WI38 (cell line): ENCODE measurements at regions not wholly inside any gene's neighbourhood (a gene's known extent, or its start where the extent isn't known, plus 50 kb on each side); places are given as distances from the start of the nearest gene placed in this dataset.

ENCODE experiments used
- H3K4me3 ChIP-seq: 2 replicates; pipeline ENCODE4 v1.5.1; 2011; ENCODE audit warnings: low read depth, mild to moderate bottlenecking, control low read depth, low read length
- CTCF ChIP-seq: IDR thresholded peaks from 2 replicates; pipeline ENCODE4 v1.5.1; 2012; ENCODE audit warnings: low read depth, mild to moderate bottlenecking, control low read depth, low read length

DNA sequence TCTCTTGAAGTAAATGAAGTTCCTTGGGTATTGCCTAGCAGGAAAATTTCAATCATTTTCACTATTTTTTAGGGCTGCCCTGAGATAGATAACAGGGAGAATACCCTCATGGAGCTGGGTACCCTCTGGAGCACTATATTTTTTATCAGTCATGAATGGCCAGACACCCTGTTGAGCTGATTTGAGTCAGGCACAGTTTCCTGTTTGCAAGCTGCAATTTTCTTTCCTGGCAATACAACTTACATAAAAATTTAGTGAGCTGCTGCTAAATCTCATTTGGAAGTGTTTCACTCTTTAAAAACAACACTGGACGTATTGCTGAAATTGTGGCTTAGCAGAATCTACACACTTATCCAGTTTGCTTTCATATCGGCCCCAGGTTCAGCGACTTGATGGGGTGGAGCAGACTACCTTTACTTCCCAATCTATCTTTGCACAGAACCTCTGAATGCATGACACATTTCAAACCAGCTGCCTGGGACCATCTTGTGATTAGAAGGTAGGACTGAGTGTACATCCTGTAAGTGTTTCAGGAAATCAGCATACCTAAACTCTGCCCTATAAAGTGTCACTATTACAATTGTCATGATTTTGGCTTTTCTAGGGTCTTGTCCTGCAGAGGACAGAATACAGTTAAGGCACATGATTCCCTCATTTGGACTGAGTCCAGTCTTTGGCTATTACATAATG, 125.7 kb upstream of the FAM3C start:
- no peak for TF ChIP-seq CTCF
- no peak overlapping the region for H3K4me3 ChIP-seq

GRCh38 chr7:121520911-121521310, 124.8 kb upstream of the FAM3C start:
- no peak for TF ChIP-seq CTCF
- no peak overlapping the region for H3K4me3 ChIP-seq

- TF ChIP-seq CTCF = no peak
Observed at GRCh38 chr7:121519548-121520521, 123.7 kb upstream of the FAM3C start.

DNA sequence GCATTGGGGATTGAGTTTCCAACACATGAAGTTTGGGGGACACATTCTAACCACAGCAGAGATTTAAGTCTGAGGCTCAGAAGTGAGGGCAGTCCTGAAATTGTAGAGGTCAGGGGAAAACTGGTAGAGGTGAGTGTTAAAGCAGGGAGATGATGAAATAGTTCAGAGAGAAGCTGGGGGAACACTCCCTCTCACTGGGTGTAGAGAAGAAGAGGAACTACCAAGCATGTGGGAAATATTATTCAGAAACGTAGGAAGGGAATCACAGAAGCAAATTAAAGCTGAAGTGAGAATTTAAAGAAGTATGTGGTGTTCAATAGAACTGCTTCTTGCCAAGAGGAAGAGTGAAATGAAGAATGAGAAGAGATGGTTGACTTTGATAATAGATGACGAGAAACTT, 121.5 kb upstream of the FAM3C start:
- no peak overlapping the region for H3K4me3 ChIP-seq
- TF ChIP-seq CTCF = no peak

More at GRCh38 chr7:121519548-121520521, 123.7 kb upstream of the FAM3C start:
- no peak overlapping the region for H3K4me3 ChIP-seq

DNA sequence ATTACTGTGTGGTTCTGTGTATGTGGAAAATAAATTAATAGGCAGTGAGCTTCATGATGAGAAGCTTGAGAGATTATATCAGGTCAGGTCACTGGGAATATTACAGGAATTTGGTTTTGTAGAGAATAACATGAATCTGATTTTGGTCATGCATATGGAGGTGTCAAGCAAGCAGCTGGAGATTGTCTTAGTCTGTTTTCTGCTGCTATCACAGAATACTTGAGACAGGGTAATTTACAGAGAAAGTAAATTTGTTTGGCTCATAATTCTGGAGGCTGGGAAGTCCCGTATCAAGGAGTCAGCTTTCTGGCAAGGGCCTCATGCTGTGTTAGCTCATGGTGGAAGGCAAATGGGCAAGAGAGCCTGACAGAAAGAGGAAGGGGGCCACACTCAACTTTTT, 120.7 kb upstream of the FAM3C start:
- H3K4me3 ChIP-seq = no peak overlapping the region
- TF ChIP-seq CTCF = no peak

DNA sequence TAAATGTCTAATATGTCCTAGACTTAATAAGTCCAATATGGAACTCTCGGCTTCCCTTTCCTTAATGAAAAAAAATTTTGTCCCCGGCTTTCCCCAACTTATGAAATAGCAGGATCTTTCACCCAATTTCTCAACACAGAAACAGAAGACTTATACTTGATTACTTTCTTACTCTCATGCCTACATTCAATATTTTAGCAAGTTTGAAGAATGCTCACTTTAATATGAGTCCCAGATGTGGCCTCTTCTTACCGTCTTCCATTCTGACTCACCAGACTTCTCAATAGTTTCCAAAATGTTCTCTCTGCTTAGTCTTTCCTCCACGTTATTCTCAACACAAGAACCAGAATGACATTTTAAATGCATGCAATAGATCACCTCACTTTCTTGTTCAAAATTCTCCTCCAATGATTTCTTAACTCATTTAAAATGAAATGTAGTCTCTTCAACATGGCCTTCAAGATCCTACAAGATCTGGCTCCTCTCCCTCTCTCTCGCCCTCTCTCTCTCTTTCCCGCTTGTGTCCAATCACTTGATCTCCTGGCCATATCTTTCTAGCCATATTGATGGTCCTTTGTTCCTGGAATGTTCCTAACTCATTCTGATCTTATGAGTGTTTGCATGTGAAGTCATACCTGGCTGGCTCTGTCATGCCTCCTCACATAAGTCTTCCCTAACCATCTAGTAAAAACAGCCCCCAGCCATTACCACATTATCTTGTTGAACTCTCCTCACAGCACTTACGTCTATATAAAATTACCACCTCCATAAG, 119.7 kb upstream of the FAM3C start:
- no peak overlapping the region for H3K4me3 ChIP-seq

More for the DNA sequence above, 119.7 kb upstream of the FAM3C start:
- TF ChIP-seq CTCF = no peak
